ENCODE measurements at regions not wholly inside any gene's neighbourhood (a gene's known extent, or its start where the extent isn't known, plus 50 kb on each side); places are given as distances from the start of the nearest gene placed in this dataset.

DNA sequence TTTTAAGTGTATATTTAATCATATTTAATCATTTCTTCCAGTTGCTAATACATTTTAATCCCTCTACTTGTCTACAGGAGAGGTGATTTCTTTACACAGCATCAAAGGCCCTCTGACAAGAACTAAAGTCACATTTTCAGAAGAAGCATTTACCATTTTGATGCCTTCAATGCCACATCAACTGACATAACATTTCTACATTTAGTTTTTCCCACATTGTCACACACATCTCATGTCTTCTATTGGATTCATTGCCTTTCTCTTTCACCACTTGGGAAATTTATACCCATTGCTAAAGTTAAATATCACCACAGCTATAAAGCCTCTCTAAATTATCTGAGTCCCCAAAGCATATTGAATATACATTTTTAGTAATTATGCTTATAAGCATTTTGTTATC, 1907.5 kb upstream of the CDH9 start:
- TF ChIP-seq PPARA (CRISPR knock-in tag; IDR thresholded peaks at IDR 0.05; ENCODE audit: borderline replicate concordance) = no peak
- no peak for TF ChIP-seq ZFP30 (CRISPR knock-in tag; IDR thresholded peaks at IDR 0.05)
- TF ChIP-seq ZNF565 (CRISPR knock-in tag; conservative IDR thresholded peaks at IDR 0.05; ENCODE audit: low read depth) = no peak
- no peak for TF ChIP-seq ARNTL (CRISPR knock-in tag; IDR thresholded peaks at IDR 0.05; ENCODE audit: borderline replicate concordance, low read depth)
- TF ChIP-seq, protein P1, sequence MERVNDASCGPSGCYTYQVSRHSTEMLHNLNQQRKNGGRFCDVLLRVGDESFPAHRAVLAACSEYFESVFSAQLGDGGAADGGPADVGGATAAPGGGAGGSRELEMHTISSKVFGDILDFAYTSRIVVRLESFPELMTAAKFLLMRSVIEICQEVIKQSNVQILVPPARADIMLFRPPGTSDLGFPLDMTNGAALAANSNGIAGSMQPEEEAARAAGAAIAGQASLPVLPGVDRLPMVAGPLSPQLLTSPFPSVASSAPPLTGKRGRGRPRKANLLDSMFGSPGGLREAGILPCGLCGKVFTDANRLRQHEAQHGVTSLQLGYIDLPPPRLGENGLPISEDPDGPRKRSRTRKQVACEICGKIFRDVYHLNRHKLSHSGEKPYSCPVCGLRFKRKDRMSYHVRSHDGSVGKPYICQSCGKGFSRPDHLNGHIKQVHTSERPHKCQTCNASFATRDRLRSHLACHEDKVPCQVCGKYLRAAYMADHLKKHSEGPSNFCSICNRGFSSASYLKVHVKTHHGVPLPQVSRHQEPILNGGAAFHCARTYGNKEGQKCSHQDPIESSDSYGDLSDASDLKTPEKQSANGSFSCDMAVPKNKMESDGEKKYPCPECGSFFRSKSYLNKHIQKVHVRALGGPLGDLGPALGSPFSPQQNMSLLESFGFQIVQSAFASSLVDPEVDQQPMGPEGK (CRISPR knock-in tag; IDR thresholded peaks at IDR 0.05; ENCODE audit: borderline replicate concordance) = no peak
- no peak for TF ChIP-seq ZC3H10 (CRISPR knock-in tag; IDR thresholded peaks at IDR 0.05)
- no peak for TF ChIP-seq ZFP3 (CRISPR knock-in tag; IDR thresholded peaks at IDR 0.05)
- TF ChIP-seq SNAI2 (CRISPR knock-in tag; IDR thresholded peaks at IDR 0.05) = no peak
- TF ChIP-seq TSHZ2 (CRISPR knock-in tag; IDR thresholded peaks at IDR 0.05) = no peak
- TF ChIP-seq, protein P2, sequence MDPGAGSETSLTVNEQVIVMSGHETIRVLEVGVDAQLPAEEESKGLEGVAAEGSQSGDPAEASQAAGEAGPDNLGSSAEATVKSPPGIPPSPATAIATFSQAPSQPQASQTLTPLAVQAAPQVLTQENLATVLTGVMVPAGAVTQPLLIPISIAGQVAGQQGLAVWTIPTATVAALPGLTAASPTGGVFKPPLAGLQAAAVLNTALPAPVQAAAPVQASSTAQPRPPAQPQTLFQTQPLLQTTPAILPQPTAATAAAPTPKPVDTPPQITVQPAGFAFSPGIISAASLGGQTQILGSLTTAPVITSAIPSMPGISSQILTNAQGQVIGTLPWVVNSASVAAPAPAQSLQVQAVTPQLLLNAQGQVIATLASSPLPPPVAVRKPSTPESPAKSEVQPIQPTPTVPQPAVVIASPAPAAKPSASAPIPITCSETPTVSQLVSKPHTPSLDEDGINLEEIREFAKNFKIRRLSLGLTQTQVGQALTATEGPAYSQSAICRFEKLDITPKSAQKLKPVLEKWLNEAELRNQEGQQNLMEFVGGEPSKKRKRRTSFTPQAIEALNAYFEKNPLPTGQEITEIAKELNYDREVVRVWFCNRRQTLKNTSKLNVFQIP (CRISPR knock-in tag; IDR thresholded peaks at IDR 0.05; ENCODE audit: borderline replicate concordance, low read depth) = no peak

Measured in SK-N-SH treated with all-trans-retinoic acid at 6 μM for 48 hours (cell line).